RKO (cell line): ENCODE measurements at regions not wholly inside any gene's neighbourhood (a gene's known extent, or its start where the extent isn't known, plus 50 kb on each side); places are given as distances from the start of the nearest gene placed in this dataset.

Experiments
- DNase-seq: peaks from one replicate; pipeline ENCODE4 v3.0.0-alpha.2; 2016; ENCODE audit warnings: low spot score

DNA sequence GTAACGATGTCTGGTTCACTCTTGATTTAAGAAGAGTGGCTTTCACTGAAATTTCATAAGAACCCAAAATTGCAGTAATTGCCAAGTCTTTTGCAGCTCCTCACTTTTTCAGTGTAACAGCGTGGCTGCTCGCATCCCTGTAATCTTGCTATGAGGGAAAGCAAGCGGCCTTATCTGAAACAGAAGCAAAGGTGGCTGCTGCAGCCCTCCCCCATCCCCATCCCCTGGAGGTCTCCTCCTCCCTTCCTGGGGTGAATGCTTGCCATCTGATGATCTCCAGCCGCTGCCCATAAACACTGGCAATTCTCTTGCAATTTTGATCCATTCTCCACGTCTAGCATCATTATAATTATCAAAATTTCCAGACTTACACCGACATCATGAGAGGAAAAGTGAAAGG lies 182.5 kb upstream of the ASIC2 start:
- DNase-seq: no peak

DNA sequence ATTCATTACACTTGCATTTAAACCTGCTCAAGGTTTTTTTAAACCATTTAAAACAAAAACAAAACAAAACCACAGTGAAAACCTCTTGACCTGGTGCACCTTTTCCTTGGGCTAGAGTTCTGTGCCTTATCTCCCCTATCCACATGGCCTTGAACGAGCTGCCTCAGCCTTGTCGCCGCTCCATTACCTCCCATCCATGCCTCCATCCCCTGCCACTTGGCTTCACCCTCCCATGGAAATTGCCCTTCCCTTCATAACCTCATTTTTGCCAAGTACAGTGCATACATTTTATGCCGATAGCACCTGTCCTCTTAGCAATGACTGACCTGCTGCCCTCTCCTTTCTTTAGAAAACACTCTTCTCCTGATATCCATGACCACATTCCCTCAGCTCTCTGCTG lies 188.6 kb upstream of the ASIC2 start:
- no peak for DNase-seq

DNA sequence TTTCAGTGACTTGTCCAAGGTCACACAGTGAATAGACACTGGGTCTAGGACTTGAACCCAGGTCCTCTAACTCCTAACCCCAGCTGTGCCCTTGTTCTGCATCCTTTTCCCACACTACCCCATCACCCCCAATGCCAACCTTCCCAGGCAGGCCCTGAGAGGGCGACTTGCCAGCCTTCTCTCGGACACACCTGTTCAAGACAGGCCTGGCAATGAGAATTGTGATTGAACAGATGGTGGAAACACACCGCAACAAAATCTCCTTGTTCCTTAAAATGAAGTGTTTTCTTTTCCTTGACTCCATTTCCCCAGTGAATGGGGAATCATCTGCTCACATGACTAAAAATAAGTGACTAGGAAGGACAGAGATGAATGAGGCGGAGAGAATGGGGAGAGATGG lies 189.5 kb upstream of the ASIC2 start:
- DNase-seq: no peak

DNA sequence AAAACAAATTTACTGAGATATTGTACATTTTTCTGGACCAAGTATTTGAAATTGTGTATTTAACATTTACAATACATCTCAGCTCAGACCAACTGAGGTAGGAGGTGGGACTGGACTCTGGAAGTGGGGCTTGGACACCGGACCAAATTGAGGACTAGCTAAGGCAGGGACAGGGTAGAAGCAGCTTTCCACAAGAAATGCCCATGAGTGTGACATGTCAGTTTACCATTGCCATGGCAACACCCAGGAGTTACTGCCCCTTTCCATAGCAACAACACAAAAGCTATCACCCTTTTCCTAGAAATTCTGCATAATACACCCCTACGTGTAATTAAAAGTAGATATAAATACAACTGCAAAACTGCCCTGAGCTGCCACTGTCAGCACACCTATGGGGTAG lies 191.5 kb upstream of the ASIC2 start:
- no peak for DNase-seq

DNA sequence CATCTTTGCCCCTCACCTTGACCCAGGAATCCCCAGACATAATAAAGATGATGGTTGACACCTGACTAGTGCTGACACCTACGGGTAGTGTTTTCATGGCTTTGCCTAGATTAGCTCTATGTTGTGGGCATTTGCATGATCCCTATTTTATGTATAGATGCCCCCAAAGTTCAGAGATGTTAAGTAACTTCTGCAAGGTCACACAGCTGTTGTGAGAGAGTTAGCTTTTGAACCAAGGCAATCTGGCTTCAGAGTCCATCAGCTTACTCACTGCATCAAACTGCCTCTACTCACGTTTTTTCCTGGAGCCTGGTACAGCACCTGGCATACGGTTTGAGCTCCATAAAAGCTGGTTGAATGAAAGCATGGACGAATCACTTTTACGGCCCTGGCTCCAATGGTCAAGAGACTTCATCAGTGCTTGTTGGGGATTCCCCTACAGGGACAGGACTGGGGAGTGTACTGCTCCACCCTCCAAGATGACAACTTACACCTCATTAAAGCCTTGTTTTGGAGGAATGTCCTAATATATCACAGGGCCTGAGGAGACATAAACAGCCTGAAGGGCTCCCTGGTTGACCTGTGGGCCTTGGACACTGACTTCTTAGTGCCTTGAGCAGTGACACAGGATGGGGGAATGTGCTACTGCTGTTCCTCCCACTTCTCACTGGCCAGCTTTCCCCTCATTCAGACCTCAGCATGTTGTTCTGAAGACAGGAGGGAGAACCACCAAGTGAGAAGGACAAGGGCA lies 193.2 kb upstream of the ASIC2 start:
- no peak for DNase-seq

DNA sequence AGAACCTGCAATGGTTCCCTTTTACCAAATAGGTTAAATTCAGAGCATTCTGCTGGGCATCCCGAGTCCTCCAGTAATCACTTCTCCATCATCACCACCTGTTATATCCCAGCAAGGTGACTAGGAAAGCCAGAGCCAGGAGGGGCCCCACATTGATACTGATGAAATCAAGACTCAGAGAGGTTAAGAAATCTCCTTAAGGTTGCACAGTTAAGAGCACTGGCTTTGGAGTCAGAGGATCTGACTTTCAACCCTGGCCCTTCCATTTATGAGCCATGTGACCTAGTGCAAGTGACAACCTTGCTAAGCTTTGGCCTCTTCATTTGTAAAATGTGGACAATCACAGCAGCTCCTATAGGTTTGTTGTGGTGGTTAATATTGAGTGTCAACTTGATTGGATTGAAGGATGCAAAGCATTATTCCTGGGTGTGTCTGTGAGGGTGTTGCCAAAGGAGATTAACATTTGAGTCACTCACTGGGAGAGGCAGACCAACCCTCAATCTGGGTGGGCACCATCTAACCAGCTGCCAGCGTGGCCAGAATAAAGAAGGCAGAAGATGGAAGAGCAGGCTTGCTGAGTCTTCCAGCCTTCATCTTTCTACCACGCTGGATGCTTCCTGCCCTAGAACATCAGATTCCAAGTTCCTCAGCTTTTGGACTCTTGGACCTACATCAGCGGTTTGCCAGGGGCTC lies 194.2 kb upstream of the ASIC2 start:
- DNase-seq: no peak

DNA sequence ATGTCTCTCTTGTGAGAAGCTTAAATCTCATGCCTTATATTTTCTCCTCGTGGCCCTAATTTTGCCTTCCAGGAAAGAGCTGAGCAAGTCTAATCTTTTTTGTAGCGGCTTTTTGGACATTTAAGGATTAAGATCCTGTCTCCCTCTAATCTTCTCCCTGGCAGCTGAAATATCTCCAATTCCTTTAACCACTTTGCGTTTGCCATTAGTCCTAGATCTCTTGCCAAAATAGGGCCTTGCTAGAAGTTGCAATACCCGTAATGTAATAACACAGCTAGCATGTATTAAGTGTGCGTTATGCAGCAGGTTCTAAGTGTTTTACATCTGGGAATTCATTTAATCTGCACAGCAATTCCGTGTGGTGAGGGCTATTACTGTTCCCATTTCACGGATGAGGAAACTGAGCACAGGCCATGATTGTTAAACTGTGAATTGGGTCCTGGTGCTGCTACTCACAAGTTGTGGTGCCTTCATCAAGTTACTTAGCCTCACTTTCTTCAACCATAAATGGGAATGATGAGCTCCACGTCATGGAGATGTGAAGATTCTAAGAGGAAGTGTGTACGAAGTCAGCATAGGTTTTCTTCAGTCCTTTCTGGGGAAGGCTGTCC lies 198.9 kb upstream of the ASIC2 start:
- no peak for DNase-seq

DNA sequence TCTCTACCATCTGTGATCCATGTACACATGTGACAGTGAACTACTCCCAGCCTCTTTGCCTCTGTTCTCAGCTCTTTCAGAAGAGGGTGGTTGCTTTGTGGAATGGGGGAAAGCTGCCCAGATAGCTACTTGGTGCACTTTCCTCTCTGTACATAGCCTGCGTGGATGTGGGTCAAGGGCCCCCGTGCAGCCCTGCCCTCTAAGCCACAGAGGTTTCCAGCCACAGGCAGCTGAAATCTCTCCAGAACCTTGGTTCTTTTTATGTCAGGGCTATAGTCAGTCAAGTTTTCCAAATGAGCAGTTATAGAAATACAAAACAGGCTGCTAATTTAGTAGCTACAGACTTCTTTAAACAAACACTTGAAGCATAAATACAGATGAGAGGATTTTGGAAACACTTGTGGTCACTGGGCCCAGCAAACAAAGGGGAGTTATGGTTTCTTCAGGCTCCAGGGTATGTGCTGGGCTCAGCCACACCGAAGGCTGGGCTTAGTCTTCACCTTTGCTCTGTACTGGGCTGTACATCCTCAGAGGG lies 199.7 kb upstream of the ASIC2 start:
- no peak for DNase-seq

DNA sequence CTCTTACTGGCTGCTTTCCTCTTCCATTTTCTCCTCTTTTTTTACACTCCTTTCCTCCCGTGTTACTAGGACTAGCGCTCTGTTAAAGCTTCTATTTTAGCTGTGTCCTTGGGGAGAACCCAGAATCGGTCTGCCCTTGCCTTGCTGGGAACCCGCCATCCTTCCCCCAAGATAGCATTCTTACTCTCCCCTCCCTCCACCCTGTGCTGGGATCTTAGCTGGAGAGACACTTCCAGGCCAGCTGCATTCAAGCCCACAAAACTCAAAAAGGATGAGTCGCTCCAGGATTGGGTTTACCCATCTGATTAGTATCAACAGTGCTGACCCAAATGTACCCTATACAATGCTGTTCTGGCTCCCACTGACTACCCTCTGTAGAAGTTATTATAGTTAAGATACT lies 200.5 kb upstream of the ASIC2 start:
- no peak for DNase-seq

DNA sequence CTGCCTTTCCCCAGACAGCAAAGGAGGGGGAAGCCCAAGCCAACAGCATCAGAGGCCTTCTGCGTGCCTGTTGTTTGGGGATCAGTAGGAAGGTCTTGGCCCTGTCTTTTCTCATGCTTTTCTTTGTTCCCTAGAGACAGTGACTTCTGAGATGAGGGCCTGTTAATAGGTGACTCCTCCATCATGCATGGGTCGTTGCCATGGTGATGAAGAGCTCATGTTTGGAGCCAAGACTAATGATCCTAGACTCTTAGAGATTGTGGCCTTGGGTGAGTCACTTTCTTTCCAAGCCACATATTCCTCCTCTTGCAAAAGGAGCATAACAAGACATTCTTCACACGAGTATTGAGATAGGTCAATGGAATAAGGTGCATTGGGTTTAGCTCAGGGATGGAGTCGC lies 201.1 kb upstream of the ASIC2 start:
- no peak for DNase-seq

DNA sequence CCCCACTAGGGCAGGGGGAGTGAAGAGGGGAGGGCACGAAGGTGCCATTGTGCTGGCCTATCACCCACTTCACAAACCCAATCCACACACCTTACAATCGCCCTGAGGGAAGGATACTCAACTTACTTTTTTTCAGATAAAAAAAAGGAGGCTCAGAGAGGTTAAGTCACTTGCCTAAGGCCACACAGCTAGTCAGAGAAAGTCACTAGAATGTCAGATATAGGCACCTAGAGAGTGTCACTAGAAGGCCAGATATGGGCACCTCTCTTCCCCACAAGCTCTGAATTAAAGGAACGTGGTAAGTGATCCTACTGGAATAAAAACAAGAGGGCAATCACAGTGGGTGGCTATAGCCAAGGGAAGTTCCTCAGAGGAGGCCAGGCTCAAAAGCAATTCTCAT lies 204.5 kb upstream of the ASIC2 start:
- DNase-seq: no peak

DNA sequence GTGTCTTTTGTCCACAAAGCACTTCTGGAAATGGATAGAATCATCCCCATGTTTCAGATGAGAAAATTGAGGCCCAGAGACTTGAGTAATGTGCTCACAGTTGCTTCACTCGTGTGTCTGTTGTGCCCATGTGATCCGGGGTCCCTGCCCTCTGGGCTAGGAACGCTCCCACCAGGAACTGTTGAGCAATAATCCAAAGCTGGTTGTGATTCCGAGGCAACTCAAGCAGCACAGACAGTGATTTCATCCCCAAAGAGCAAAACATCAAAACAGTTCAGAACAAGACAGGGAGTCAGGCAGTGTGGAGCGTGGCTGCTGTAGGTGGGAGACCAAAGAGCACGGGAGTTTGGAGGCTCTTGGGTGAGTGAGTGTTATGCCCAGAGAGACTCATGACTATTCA lies 205.0 kb upstream of the ASIC2 start:
- no peak for DNase-seq

DNA sequence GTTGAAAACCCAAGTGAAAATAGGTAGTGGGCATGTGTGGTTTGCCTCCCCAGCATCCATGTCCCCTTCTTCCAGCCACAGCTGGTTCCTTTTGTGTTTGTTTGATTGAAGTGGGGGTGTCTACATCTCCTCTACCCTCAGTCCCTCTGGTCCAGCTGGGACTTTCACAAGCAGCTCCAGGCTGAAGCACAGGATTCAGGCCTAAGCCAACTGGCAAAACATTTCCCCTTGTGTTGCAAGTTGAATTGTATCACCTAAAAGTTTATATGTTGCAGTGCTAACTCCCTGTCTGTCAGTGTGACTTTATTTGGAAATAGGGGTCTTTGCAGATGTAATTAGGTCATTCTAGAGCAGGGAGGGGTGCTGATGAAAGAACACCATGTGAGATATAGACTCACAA lies 205.9 kb upstream of the ASIC2 start:
- DNase-seq: no peak

DNA sequence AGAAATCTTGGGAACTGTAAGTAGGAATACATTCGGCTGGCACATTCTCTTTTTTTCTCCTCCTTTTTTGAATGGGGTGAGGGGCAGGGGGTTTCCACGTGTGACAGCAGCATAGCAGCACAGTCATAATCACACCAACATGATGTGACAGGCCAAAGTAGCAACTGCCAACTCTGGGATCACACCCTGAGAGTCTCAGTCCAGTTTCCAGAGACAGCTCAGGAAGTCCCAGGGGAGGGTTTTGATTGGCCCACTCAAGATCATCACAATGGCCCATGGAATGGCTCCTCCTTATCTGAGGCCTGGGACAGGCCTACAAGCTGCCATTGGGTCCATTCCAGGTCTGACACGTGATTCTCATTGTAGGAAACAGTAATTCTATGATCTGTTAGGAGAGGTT lies 207.1 kb upstream of the ASIC2 start:
- DNase-seq: no peak

DNA sequence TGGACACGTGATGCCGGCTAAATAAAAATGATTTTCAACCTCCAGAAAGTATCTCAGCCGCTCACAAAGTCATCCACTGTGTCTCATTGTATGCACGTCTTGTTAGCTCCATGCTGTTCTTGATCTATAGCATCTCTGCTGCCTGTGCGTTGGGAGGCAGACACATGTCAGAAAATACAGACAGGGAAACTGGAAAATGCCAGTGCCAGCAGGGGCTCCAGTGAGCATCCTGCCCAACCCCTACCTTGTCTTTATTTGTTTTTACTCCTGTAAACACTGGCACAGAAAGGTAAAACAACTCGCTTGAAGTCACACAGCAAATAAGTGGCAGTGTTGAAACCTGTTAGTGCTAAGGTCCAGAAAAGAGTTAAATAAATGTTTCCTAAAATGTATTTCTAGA lies 208.1 kb upstream of the ASIC2 start:
- no peak for DNase-seq

DNA sequence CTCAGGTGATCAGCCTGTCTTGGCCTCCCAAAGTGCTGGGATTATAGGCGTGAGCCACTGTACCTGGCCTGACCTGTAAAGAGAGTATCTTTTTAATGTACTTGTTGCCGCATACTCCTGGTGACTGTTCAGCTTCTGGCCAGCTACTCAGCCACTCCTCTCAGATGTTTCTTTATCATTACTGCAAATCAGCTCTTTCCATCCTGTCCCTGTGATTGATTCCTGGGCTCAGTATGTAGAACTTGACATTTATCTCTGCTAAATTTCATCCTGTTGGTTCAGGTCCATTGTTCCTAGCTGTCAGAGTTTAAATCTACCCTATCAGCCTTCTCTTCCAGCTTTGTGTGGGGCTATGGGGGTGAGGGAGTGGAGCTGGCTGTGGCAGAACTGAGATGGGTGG lies 211.5 kb upstream of the ASIC2 start:
- DNase-seq: no peak

DNA sequence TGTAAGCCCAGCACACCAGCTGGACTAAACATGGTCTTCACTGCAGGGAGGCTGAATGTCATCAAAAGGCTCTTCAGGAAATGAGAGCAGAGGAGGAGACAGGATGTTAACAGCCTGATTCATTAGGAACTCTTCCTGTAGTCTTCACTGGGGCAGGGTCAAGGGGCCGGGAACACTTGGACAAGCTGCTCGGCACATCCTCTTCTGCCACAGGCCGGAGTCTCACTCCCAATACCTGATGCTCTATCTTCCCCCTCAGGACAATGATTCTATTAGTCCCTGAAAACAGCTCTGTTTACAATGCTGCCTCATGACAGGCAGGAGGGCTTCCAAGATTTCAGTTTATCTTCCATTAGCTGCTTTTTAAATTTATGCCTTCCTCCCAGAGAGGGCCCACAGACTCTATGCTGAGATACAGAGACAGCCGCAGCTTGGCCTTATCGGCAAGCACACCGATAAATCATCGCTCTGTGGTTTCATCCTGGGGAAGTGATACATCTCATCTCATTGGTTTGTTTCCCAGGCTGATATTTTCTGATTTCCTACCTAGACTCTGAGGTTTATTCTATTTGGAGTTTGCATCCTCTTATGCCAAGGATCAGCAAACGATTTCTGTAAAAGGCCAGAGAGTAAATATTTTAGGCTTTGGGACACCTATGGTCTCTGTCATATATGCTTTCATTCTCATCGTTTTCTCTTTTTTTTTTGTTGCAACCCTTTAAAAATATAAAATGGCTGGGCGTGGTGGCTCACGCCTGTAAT lies 214.0 kb upstream of the ASIC2 start:
- no peak for DNase-seq

DNA sequence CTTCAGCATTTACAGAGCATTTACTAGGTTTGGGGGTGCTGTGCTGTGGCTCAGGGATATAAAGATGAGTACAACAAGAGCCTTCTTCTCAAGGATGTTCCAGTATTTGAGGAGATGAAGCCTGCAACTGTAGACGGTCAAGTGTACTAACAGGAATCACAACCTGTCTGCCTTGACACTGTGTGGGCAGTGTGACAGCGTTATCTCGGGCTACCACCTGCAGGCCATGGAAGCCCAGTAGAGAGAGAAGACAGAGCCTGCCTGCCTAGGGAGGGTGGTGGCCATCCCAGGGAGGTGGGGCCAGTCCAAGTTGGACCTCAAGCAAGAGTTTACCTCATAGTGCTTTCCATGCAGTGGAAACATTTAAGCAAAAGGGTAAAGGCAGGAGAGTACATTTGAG lies 215.1 kb upstream of the ASIC2 start:
- no peak for DNase-seq

DNA sequence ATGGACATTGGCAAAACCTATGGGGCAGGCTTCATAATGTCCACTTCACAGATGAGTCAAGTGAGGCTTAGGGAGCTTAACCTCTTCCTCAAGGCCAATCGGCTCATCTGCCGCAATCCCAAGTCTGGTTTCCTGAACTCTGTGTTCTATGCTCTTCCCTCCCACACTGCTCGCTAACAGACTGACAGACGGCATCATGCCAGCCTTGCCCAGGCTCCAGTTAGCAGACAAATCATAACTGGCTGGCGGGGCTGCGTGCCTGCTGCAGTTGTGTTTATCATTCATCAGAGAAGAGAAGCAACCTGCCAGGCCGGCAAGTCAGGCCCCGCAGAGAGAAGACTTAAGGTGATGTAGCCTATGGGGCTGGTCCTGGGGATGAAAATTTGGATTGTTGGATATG lies 216.2 kb upstream of the ASIC2 start:
- no peak for DNase-seq

DNA sequence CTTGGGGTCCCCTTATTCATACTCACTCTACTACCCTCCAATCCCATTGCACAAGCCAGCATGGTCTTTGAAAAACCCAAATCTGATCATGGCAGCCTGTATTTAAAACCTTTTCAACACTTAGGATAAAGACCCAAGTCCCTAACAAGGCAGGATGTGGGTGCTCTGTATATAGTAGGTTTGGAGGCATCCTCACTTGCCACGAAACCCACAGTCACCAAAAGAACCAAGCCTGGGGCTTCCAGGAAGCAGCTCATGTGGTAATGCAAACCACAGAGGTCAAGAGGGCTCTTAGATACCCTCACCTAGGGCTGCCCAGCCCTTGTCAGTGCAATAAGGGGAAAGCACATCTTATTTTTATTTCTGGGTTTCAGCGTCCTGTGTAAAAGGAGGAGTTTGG lies 218.6 kb upstream of the ASIC2 start:
- no peak for DNase-seq

DNA sequence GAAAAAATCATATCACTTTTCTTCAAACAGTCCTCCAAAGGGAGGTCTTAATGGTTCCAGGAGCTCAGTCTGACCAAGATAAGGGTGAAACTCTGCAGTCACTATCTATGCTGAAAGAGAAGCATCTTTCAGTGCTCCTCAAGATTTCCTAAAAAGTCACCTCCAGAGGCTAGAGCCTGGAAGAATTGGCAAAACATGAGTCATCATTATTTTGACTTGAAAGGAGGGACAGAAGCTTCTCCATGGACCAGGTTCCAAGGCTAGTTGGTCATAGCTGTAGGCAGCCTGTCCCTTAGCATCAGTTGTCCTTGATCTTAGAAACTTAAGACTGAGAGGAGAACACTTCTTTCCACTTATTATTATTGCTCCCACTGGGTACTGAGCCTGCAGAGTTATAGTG lies 219.0 kb upstream of the ASIC2 start:
- DNase-seq: no peak

DNA sequence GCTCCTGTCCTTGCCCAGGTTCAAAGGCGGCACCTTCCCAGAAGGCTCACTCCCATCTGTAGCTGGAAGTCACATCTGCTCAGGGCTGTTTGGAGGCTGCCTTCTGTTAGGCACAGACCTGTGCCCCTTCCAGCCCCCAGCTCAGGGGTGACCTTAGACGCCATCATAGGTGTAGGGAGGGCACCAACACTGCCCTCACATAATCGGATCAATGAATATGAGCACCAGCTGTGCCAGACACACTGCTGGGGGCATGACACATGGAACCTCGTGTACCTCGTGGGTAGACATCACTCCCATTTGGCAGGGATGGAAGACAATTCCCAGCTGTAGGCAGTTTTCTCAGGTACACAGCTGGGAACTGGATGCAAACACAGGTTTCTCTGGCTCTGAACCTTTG lies 220.7 kb upstream of the ASIC2 start:
- no peak for DNase-seq

DNA sequence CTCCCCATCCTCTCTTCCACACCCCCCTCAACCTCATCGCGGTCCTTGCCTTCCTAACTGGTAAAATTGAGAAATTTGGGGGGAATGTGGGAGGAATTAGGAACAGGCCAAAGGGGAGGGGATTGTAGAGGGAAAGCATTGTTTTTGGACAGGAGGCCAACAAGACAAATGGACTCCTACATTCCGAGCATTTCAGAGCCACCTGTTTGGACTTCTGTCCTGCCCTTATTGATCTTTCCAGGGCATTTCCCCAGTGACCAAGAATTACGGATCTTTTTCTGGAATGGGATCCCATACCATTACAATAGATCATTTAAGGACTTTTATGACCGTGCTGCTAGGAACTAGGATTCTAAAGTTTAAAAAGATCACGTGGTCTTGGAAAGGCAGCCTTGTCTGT lies 221.3 kb upstream of the ASIC2 start:
- DNase-seq: no peak
